ENCODE measurements at regions not wholly inside any gene's neighbourhood (a gene's known extent, or its start where the extent isn't known, plus 50 kb on each side); places are given as distances from the start of the nearest gene placed in this dataset.

DNA sequence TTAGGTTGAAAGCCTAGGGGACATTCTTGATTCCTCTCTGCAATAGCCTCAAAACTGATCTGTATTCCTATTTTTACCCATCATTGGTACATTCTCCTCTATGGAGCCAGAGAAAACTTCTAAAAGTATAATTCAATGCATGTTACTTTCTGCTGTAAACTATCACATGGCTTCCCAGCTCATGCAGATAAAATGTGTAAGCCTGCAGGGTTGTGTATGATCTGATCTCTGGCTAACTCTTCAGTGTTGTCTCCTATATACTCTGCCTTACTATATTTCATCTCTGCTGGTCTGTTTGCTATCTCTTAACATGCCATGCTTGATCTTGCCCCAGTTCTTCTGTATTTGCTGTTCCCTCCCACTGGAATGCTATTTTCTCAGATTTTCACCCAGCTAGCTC lies 323.3 kb upstream of the RSPO3 start:
- H3K23ac ChIP-seq (ENCODE audit: low read depth, low read length) = no peak overlapping the region
- H2BK5ac ChIP-seq (ENCODE audit: low read depth, low read length, poor library complexity, severe bottlenecking) = no peak overlapping the region
- no peak overlapping the region for H3K27ac ChIP-seq (ENCODE audit: insufficient read depth, low read length)
- H4K20me1 ChIP-seq (ENCODE audit: insufficient read depth, low read length) = no peaks in the 10 kb centered on the region
- dilution Hi-C loops (cut with HindIII; ENCODE audit: low sequenced_read_pairs, unreplicated experiment) (no loop called here), intact Hi-C loops (cut with micrococcal nuclease) (no loop called here), in situ Hi-C loops (cut with MboI; ENCODE audit: low sequenced_read_pairs) (no loop called here)
- H3K14ac ChIP-seq (replicated peaks; ENCODE audit: low read depth, low read length) = no peak overlapping the region
- H2AK5ac ChIP-seq (ENCODE audit: low read depth, low read length) = no peak overlapping the region
- H4K91ac ChIP-seq (ENCODE audit: insufficient read depth, low read depth, low read length) = no peak overlapping the region
- H3K9me3 ChIP-seq (ENCODE audit: control insufficient read depth, insufficient read depth, low read length) = no peaks in the 10 kb centered on the region
- ChIA-PET CTCF (interaction anchor here (1.3 kb wide), 1 partner anchor 9 kb away, joined by 4 read pairs; no protein-coding TSS in a partner anchor), POLR2A (ENCODE audit: unreplicated experiment) (no interaction called here)
- no peak overlapping the region for H4K8ac ChIP-seq (ENCODE audit: low read depth in 2 of 2, low read length in 2 of 2)
- H3K4me2 ChIP-seq (ENCODE audit: low read depth, low read length) = no peak overlapping the region
- no peaks in the 10 kb centered on the region for H3K79me1 ChIP-seq (ENCODE audit: low read depth in 1 of 2, low read length in 2 of 2)
- no peak overlapping the region for H2AFZ ChIP-seq (replicated peaks; ENCODE audit: low read length, poor library complexity)
- H2AK9ac ChIP-seq (replicated peaks; ENCODE audit: low read depth, low read length, poor library complexity) = no peak overlapping the region
- TF ChIP-seq BHLHE40 (IDR thresholded peaks at IDR 0.05; ENCODE audit: low read depth, low read length) = no peak
- TF ChIP-seq POLR2A (IDR thresholded peaks at IDR 0.05; ENCODE audit: low read depth, low read length) = no peak
- no peak for TF ChIP-seq CHD1 (IDR thresholded peaks at IDR 0.05; ENCODE audit: low read depth, low read length)
- no peak for TF ChIP-seq SMC3 (IDR thresholded peaks at IDR 0.05; ENCODE audit: low read depth, low read length)
- TF ChIP-seq MAFK (IDR thresholded peaks at IDR 0.05; ENCODE audit: low read depth, low read length) = no peak
- TF ChIP-seq, protein P1, sequence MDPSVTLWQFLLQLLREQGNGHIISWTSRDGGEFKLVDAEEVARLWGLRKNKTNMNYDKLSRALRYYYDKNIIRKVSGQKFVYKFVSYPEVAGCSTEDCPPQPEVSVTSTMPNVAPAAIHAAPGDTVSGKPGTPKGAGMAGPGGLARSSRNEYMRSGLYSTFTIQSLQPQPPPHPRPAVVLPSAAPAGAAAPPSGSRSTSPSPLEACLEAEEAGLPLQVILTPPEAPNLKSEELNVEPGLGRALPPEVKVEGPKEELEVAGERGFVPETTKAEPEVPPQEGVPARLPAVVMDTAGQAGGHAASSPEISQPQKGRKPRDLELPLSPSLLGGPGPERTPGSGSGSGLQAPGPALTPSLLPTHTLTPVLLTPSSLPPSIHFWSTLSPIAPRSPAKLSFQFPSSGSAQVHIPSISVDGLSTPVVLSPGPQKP (IDR thresholded peaks at IDR 0.05; ENCODE audit: borderline replicate concordance, low read depth, low read length) = no peak
- no peak for TF ChIP-seq RCOR1 (IDR thresholded peaks at IDR 0.05; ENCODE audit: insufficient replicate concordance, low read length)
- TF ChIP-seq, protein P2, sequence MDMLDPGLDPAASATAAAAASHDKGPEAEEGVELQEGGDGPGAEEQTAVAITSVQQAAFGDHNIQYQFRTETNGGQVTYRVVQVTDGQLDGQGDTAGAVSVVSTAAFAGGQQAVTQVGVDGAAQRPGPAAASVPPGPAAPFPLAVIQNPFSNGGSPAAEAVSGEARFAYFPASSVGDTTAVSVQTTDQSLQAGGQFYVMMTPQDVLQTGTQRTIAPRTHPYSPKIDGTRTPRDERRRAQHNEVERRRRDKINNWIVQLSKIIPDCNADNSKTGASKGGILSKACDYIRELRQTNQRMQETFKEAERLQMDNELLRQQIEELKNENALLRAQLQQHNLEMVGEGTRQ (IDR thresholded peaks at IDR 0.05; ENCODE audit: low read depth, low read length) = no peak
- TF ChIP-seq MAZ (IDR thresholded peaks at IDR 0.05; ENCODE audit: borderline replicate concordance, low read depth, low read length) = no peak
- no peak for TF ChIP-seq NFE2L2 (IDR thresholded peaks at IDR 0.05; ENCODE audit: low read depth, low read length)
- TF ChIP-seq FOS (IDR thresholded peaks at IDR 0.05; ENCODE audit: low read depth, low read length) = no peak
- no peak for TF ChIP-seq CEBPB (IDR thresholded peaks at IDR 0.05; ENCODE audit: low read depth, low read length)
- TF ChIP-seq MXI1 (IDR thresholded peaks at IDR 0.05; ENCODE audit: borderline replicate concordance, low read depth, low read length) = no peak
- no peak overlapping the region for H3K56ac ChIP-seq (ENCODE audit: extremely low read depth, insufficient read depth, low read length)
- BruUV-seq (replicated peaks) = no TSS peak
- no peak overlapping the region for H3K9ac ChIP-seq (ENCODE audit: low read depth, low read length)
- no peak overlapping the region for H2BK120ac ChIP-seq (ENCODE audit: low read depth, low read length)
- H3K9me1 ChIP-seq (ENCODE audit: insufficient read depth, low read length) = no peaks in the 10 kb centered on the region
- 0 out of 2 replicates have a peak, but pooled peaks cover 1% of the 10 kb centered on the region for H3K27me3 ChIP-seq (ENCODE audit: control insufficient read depth, insufficient read depth, low read length)
- H3K18ac ChIP-seq (ENCODE audit: low read depth, low read length) = no peak overlapping the region
- ATAC-seq (ENCODE audit: low read depth) (no peak), DNase-seq (no peak)
- H3K4me1 ChIP-seq (ENCODE audit: control insufficient read depth, insufficient read depth, low read length) = no peaks in the 10 kb centered on the region
- H3K4ac ChIP-seq (ENCODE audit: low read depth, low read length) = no peak overlapping the region
- H4K5ac ChIP-seq (ENCODE audit: low read depth, low read length) = no peak overlapping the region
- no peak overlapping the region for H2BK15ac ChIP-seq (ENCODE audit: low read depth, low read length)
- no peak overlapping the region for H3K4me3 ChIP-seq (ENCODE audit: insufficient read depth, low read depth, low read length)
- H3K36me3 ChIP-seq (ENCODE audit: control insufficient read depth, insufficient read depth, low read length) = no peaks in the 10 kb centered on the region
- no peak overlapping the region for H2BK20ac ChIP-seq (ENCODE audit: low read depth, low read length)
